ENCODE measurements at regions not wholly inside any gene's neighbourhood (a gene's known extent, or its start where the extent isn't known, plus 50 kb on each side); places are given as distances from the start of the nearest gene placed in this dataset.

DNA sequence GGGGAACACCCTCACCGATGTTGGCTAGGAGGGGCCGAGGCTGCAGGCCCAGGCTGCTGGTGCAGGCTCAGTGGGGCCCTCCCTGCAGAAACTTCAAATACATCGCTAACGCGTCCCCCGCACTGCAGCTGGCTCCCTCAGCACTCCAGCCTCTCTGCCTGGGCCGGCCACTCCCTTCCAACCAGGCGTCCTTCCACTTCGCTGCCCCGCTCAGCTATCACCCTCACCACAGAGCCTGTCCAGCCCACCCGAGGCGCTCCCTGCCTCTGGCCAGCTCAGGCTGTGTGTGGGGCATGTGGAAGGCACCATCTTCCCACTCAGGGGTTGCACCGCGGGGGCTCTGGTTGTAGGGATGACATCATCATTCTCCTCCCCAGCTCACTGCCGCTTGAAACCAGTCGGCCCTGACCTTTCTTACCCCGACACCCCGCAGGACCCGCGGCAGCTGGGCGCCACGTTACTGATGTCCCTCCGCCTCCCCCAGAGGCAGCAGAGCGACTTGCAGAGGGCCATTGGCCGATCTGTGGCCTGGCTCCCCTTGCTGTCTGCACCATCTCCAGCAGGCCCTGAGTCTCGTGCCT, 199.9 kb upstream of the RTL1 start:
- no peak for DNase-seq

DNA sequence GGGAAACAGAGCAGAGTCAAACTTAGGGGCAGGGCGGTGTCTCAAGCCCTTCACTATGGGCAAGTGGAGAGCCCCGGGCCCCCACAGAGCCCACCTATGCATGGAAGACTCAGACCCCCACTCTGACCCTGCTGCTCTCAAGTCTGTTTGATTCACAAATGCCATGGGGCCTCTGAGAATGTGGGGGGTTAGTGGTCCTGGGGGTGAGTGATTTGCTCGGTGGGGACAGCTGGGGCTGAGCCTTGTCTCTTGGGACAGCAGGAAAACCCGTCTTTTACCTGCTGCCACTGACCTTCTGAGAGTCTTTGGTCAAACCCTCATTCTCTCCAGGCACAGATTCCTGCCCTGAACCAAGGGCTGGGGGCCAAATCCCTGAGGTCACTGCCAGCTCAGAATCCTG, 201.0 kb upstream of the RTL1 start:
- no peak for DNase-seq

DNA sequence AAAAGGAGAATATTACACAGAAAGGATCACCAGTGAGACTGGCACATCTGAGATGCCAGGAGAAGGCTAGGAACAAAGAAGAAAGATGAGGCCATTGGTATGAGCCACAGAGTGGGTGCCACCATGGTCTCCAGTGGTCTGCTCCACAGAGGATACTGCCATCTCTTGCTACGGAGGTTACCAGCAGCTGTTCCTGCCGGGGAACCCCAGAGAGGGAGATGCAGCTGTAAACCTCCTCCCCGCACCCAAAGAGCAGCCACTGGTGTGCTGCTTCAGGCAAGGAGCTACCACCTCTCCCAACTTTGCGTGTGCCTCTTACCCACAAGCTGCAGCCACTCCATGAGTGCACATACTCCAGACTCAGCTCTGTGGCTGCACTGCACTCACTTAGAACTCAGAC, 201.5 kb upstream of the RTL1 start:
- DNase-seq: no peak

DNA sequence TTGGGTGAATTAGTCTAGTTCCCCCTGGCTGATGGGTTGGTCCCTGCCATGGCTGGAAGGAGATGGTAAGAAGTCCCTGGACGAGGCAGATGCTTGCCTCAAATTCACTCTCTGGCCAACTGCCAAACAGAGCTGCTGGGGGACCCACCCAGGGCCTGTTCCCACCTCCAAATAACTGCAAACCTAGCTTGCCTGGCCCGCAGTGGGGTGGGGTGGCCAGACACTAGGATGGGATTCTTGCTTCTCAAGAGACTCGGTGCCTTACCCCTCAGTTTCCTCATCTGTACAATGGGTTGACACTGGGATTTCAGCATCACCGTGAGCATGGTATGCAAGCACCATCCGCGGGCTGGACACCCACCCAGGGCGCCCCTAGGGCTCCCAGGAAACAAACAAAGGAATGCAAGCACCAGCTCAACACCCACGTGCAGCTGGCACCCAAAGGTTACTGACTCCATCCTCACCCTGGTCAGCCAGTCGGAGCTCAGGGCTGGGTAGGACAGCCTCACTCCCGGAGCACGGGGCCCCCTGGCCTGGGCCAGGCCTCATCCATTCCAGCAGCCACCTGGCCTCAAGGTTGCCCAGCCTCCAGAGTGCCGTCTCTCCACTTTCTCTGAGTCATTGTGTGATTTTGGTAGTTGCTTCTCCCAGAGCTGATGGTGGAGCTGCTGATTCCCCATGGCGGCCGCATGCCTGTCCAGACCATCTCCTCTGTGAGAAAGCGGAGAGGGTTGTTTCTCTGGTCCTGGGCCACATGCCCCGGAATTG, 205.2 kb upstream of the RTL1 start:
- DNase-seq: no peak

DNA sequence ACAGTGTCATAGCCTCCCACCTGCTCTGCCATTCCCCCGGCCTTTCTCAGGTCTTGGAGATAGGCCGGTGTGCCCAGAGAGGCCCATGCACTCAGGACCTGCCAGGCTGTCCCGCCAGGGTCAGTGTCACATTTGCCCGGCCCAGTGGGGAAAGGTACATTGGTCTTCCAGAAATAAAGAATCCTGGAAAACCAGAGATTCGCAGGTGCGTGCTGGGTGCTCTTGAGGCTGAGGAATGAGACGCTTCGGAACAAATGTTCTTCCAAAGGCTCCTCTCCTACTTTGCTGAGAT, 205.8 kb upstream of the RTL1 start:
- DNase-seq: no peak

DNA sequence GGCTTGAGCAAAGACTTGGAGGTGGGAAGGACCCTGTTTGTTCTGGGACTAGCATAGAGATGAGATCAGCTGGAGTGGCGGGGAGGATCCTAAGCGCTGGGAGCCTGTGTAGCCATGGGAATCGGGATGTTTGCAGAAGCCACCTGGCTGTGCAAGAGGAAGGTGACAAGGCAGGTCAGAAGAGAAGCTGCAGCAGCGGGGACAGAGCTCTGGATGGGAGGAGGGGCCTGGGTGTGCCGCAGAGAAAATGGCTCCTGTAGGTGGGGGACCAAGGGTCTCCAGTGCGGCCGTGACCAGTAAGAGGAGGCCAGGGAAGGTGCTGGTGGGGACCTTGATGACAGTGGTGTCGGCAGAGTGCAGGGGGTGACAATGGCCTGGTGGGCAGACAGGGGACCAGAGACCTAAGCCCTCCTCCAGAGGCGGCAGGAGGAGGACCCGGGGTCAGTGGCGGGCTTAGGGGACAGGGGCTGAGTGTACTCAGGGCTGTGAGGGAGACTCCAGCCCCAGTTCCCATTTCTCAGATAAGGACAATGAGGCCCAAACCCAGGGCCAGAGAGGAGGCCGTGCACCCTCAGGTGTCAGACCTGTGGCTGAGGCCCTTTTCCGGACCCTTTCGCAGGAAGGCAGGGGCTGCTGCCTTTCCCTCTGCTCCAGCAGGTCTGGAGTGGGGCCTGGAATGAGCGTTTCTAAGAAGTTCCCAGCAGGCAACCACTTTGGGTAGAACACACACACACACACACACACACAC, 206.6 kb upstream of the RTL1 start:
- no peak for DNase-seq

DNA sequence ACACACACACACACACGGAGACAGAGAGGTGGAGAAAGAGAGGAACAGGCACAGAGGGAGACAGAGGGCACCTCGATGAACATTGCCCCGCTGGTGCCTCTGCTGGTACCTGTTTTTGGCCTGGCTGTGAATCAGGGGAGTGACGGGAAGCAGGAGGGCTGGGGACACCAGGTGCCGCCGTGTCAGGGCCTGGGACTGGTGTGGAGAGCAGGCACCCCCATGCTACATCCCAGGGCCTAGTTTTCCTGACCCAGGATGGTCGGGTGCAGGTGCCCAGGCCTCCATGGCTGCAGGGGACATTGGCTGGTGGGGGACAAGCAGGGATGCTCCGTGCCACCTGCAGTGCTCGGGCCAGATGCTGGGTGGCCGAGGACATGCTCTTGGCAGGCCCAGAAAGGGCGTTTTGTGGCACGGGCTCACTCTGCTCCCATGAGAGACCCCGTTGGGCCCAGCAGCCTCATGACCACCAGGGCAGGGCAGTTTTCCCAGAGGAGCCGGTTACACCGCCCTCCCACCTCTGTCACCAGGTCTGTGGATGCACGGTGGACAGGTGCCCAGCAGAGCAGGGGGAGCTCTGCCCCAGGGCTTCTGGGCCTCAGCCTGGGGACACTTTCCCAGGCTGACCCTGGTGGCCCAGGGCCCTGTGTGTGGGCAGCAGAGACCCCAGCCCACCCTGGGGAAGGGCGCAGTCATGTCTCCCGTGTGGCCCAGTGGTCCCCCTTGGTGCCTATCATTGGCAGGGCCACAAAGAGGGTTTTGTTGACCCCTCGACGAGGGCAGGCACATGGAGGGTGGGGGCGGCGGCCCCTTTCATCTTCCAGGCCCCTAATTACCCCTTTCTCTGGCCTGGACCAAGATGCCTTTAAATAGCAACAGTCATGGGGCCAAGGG, 207.5 kb upstream of the RTL1 start:
- no peak for DNase-seq

DNA sequence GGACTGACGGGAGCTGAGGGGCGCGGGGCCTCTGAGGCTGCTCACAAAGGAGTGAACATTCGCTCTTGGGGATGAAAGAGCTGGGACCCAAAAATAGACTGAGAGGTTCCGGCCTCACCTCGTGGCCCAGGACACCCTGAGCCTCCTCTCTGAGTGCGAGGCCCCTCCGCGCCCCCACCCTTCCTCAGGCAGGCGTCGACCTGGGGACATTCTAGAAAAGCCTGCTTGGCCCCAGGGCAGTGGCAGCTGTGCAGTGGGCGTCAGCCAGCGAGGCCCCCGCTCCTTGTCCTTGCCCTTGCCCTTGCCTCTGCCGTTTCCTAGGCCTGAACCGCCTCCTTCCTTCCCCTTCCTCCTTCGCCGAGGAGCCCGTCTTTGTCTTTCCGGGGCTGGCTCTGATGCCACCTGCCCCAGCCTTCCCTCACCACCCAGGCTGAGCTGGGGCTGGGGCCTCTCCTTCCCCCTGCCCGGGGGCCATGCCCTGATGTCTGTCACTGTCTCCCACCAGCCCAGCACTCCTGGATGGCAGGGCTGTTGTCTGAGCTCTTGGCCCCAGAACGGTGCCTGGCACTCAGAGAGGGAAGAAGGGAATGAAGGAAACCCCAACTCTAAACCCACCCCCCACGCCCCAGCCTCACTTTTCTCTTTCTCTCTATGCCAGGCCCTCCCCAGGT, 208.2 kb upstream of the RTL1 start:
- no peak for DNase-seq

DNA sequence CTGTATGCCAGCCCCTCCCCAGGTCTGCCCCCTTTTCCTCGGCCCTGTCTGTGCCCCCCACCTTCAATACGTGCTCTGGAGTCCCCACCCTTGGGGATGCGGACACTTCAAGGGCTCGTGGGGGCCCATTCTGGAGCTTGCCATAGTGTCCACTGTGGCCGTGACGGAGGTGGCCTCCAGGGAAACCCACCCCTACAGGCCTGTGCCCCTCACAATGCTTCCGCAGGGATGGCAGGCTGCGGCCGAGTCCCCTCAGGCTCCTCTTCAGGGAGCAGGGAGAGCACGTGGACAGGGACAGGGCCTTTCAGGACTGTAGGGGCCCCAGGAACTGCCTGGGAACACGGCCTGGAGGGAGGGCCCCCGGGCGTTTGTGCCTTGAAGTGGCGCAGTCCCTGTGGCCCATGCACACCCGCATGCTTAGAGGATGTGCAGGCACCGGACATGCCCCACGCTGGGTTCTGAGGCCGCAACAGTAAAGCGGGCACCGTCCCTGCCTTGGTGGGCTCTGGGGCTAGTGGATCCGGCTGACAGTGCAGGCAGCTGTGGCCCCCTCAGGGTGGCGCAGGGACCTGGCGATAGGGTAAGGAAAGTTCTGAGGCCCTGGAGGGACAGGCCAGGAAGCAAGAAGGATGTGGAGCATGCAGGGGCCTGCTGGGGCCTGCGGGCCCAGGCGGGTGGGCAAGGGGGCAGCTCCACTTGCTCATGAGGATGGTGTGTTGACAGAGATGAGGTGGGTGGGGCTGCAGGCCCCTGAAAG, 209.0 kb upstream of the RTL1 start:
- DNase-seq: no peak

DNA sequence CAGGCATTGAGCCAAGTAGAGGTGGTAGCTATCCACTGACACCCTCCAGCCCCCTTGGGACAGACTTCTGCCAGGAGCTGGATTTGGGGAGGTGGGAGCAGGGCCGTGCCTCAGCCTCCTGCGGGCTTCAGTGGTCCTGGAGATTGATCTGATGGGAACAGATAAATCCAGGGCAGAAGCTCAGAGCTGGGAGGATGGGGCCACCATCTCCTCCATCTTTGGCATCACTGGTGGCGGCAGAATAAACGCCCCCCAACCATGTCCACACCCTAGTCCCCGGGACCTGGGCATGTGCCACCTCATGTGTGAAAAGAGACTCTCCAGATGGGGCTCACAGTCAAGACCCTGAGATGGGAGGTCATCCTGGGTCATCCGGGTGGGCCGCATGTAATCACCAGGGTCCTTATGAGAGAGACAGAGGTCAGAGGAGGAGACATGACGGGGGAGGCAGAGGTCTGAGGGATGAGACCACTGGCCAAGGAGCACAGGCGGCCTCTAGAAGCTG, 209.6 kb upstream of the RTL1 start:
- DNase-seq: no peak

DNA sequence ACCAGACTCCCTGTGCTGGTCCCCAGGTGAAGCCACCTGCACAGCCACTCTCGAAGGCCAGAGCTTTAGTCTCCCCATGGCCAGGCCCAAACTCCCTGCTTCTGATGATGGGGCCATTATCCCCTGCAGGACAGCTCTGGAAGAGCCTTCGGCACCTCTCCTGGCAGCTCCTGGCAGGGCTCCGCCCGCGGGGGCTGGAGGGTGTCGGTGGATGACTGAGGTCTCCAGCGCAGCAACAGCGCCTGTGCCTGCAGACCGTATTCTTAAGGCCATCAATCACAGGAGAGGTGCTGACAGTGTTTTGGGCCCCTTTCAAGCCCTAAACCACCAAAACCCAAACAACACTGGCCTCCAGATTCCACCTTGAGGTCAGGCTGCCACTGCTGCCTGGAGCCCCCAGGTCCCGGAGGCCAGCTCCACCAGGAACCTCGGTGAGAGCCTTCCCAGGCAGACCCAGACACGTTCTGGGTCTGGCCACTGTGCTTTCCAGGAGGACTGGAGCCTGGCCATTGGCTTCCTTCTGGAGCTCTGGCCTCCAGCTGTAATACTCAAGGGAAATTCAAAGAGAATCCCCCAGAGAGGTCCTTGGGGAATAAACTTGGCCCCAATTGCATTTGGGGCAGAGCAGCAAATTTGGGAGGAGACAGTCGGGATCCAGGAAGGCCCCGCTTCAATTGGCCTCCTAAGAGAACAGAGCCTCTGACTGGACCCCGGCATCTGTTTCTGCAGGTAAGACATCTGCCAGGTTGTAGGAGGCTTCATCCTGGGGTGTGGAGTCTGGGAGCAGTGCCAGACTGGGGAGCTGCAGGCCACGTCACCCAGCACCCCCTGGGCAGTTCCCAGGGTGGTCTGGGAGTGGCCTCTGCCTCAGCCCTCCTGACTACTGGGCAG, 210.6 kb upstream of the RTL1 start:
- no peak for DNase-seq

DNA sequence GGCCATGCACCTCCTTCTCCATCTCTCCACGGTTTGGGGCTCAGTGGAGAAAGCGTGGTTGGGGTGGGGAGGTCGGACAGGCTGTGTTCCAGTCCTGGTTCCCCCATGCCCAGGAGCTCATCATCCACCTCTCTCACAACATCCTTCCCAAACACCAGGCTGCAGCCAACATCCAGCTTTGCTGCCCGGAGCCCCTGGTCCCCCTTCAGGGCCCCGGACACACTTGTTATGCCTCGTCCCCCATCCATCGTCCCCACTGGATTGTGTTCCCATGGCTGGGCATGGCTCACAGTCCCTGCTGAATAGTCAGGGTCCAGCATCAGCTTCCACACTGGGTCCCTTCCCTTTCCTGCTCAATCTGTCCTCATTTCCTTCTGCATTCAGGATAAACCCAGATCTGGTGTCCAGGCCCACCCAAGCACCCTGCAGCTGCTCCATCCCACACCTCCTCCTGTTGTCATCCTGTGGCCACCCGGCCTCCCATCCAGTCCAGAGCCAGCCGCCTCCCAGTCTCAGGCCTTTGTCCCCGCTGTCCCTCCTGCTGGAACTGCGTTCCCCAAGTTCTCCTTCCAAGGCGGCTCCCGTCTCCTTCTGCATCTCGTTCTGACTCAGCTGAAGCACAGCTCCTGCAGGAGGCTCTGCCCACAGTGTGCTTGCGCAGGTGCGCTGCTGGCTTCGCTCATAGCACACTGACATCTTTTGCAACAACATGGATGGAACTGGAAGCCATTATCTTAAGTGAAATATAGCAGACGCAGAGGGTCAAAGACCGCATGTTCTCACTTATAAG, 211.4 kb upstream of the RTL1 start:
- no peak for DNase-seq

DNA sequence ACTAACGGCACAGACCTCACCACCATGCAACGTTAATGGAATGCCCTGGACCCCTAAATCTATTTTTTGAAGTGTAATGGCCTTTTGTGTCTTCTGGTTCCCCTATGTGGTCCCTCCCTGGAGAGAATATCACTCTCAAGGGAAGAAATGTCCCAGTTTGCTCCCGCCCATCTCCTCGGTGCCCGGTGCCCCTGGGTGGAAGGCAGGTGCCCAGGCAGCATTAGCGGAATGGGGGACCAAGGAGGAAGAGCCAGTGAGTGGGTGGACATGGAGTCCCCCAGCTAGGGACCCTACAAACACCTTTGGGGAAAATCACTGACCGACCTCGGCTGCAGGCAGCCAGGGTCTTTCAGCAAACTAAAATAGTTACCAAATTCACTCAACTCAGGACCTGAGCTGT, 212.1 kb upstream of the RTL1 start:
- DNase-seq: no peak

DNA sequence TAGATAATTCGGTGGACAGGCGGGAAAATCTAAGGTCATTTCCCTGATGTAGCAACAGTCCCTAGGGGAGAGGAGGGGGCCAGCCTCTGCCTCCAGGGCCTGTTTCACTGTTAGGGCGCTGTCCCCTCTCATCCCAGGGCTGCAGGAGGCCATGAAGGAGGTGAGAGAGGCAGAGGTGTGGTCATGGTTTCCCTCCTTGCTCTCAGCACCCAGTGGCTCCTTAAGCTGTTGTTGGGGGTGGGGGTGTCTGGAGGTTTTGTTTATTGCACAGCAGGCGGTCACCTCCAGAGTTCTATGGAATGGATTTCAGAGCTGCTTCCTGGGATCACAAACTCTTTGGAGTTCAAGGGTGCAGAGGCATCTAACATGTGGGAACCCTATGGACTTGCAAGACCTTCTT, 212.5 kb upstream of the RTL1 start:
- no peak for DNase-seq

DNA sequence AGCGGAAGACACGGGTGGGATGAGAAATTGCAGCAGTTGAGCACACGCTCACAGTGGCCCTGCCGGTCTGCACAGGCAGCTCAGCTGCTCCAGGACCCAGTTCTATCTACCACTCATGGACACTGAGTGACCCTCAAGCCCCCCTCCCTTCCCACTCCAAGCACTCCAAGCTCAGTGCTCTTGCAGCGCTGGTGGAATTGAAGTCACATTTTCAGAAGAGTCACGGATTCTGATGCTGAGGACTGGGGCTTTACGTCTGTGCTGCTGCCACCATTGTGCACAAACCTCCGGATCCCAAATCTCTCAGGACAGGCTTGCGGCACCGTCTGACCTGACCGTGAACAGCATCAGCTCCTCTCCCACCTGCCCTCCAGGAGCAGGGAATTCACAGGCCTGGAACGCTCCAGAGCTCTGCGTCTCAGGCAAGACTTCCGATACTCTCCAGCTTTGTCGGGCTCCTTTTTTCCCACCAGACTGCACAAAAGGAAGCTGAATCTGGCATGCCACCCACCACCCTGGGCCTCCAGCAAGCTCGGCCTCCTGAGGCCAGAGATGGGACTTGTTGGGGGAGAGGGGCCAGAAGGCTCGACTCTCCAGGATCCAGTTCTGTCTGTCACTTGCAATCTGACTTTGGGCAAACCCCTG, 213.1 kb upstream of the RTL1 start:
- DNase-seq: no peak

DNA sequence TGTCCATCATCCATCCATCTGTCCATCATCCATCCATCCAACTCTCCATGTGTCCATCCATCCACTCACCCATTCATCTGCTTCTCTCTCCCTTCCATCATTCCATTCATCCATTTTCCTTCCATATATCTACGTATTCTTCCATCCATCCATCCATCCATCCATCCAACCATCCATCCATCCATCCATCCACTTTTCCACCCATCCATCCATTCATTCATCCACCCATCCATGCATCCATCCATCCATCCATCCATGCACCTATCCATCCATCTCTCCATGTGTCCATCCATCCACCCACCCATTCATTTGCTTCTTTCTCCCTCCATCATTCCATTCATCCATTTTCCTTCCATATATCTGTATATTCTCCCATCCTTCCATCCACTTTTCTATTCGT, 214.0 kb upstream of the RTL1 start:
- no peak for DNase-seq

DNA sequence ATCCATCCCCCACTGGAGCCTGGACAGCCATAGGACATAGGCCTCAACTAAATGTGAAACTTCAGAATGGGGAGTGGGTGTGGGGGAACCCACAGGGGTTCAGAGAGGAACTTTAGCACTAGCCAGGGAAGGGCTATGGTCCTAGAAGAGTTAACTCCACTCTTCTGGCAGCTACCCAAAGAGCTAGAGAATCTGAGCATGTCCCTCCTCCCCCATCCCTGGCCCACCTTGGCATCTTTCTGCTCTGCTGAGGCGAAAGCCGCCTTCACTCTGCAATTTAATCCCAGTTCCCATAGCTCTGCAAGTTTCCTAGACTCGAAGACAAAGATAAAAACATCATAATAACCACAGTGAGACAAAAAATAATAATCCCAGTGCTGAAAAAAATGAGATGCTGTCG, 214.7 kb upstream of the RTL1 start:
- no peak for DNase-seq

Measured in amygdala (tissue), 56 donors.